ENCODE measurements at regions not wholly inside any gene's neighbourhood (a gene's known extent, or its start where the extent isn't known, plus 50 kb on each side); places are given as distances from the start of the nearest gene placed in this dataset.

DNA sequence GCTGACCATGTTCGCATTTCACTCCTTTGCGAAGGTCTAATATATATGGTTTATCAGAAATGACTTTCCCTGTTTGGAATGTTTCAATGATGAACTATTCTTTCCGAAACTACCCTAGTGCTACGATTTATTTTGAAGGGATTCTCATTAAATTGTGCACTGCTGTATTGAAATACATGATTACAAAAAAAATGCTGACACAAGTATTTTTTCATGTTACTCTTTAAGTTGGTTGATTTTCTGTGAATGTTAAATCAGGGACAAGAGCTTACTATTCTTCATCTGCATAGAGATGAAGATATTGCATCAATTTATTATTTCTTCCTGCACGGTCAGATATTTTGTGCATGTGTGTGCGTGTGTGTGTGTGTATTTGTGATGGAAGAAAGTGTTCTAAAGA is 731.5 kb upstream of the AGA start:
- TF ChIP-seq, protein P1, sequence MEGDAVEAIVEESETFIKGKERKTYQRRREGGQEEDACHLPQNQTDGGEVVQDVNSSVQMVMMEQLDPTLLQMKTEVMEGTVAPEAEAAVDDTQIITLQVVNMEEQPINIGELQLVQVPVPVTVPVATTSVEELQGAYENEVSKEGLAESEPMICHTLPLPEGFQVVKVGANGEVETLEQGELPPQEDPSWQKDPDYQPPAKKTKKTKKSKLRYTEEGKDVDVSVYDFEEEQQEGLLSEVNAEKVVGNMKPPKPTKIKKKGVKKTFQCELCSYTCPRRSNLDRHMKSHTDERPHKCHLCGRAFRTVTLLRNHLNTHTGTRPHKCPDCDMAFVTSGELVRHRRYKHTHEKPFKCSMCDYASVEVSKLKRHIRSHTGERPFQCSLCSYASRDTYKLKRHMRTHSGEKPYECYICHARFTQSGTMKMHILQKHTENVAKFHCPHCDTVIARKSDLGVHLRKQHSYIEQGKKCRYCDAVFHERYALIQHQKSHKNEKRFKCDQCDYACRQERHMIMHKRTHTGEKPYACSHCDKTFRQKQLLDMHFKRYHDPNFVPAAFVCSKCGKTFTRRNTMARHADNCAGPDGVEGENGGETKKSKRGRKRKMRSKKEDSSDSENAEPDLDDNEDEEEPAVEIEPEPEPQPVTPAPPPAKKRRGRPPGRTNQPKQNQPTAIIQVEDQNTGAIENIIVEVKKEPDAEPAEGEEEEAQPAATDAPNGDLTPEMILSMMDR (IDR thresholded peaks at IDR 0.05) = no peak
- TF ChIP-seq POLR2A (IDR thresholded peaks at IDR 0.05) = no peak
